Transverse colon (tissue), 4 donors: ENCODE measurements at regions not wholly inside any gene's neighbourhood (a gene's known extent, or its start where the extent isn't known, plus 50 kb on each side); places are given as distances from the start of the nearest gene placed in this dataset.

ENCODE experiments used
- DNase-seq: peaks from one replicate; pipeline ENCODE4 v3.0.0-alpha.2; 2019
- H3K27ac ChIP-seq, 4 donors: fragments of 200-600 bp; sonication (generic); 2 replicates each; pipeline ENCODE4 v1.5.1; 2016 to 2018; ENCODE audit warnings: inconsistent platforms in 4 of 4
- H3K27me3 ChIP-seq: fragments of 200-600 bp; sonication (generic); 2 replicates; pipeline ENCODE4 v1.5.1; 2017; ENCODE audit warnings: inconsistent platforms
- H3K36me3 ChIP-seq, 4 donors: fragments of 200-600 bp; sonication (generic); 2 replicates each; pipeline ENCODE4 v1.5.1; 2017 to 2019; ENCODE audit warnings: inconsistent platforms in 4 of 4
- H3K4me1 ChIP-seq, 4 donors: fragments of 200-600 bp; sonication (generic); 2 replicates each; pipeline ENCODE4 v1.5.1; 2017 to 2020; ENCODE audit warnings: inconsistent platforms in 4 of 4
- H3K4me3 ChIP-seq, 4 donors: fragments of 200-600 bp; sonication (generic); 1 replicate in 1 of 4; 2 replicates in 3 of 4; pipeline versions ENCODE4 v1.5.1 to v1.6.1; 2017 to 2019; ENCODE audit warnings: inconsistent platforms in 4 of 4
- H3K9me3 ChIP-seq, 2 donors: fragments of 200-600 bp; sonication (generic); 2 replicates each; pipeline ENCODE4 v1.5.1; 2017 to 2019; ENCODE audit warnings: inconsistent platforms in 2 of 2
- CTCF ChIP-seq, 5 experiments: fragments of 200-600 bp in 3 of 5; fragments of 450-650 bp in 2 of 5; sonication (generic) in 3 of 5; IDR thresholded peaks; 1 replicate in 2 of 5; 2 replicates in 3 of 5; pipeline ENCODE4 v1.5.1; 2016 to 2017; ENCODE audit warnings: antibody characterized with exemption in 5 of 5, inconsistent platforms in 3 of 5, mild to moderate bottlenecking in 2 of 5, moderate library complexity in 1 of 5
- EP300 ChIP-seq: sonication (generic); formaldehyde crosslinking; IDR thresholded peaks from one replicate; pipeline ENCODE4 v1.6.1; 2017; ENCODE audit warnings: antibody characterized with exemption, low read depth
- POLR2A ChIP-seq: fragments of 450-650 bp; IDR thresholded peaks from one replicate; pipeline ENCODE4 v1.6.1; 2016; ENCODE audit warnings: antibody characterized with exemption, mild to moderate bottlenecking, moderate library complexity
- POLR2AphosphoS5 ChIP-seq, 3 donors: sonication (generic); formaldehyde crosslinking; IDR thresholded peaks; one replicate each; pipeline ENCODE4 v1.6.1; 2016; ENCODE audit warnings: antibody characterized with exemption in 3 of 3
- WGBS, 2 donors: methylation state at CpG; one replicate each; pipeline ENCODE4 v1.1.5; 2018; ENCODE audit warnings: low coverage in 1 of 2; 5-methylcytosine and 5-hydroxymethylcytosine counted together
- in situ Hi-C, 4 donors: fragments of 200-750 bp; cut with MboI; loops; one replicate each; pipeline versions ENCODE4 v1.15.0 to v1.15.1; 2017; ENCODE audit warnings: low sequenced_read_pairs in 3 of 4, low pct_ligation_motif_present in 1 of 4, low pct_unique_long_range_greater_than_20kb in 1 of 4
- intact Hi-C: fragments of 100-400 bp; cut with DNase I; formaldehyde crosslinking; loops from one replicate; pipeline ENCODE4 v1.15.1; 2023; ENCODE audit warnings: low total_unique reads

- no peak overlapping the region for H3K27ac ChIP-seq
Observed at GRCh38 chr16:26196802-26197201, 505.0 kb downstream of the HS3ST4 start.

GRCh38 chr16:26197707-26198106, 505.9 kb downstream of the HS3ST4 start:
- Histone ChIP-seq H3K4me1 (no peaks in the 10 kb centered on the region), H3K27me3 (no peaks in the 10 kb centered on the region), H3K36me3 (no peaks in the 10 kb centered on the region), H3K4me3 (no peak overlapping the region), H3K27ac (no peak overlapping the region), H3K9me3 (no peaks in the 10 kb centered on the region)
- DNase-seq = no peak
- WGBS, 2 donors = 42 to 60% methylated on average over 2 to 4 of the region's 4 CpGs
- intact Hi-C loops = no loop called here
- in situ Hi-C loops = no loop called here
- TF ChIP-seq POLR2AphosphoS5 (IDR thresholded peaks at IDR 0.05) (no peak), POLR2A (no peak), CTCF (IDR thresholded peaks at IDR 0.05) (no peak), EP300 (no peak)

More at GRCh38 chr16:26196802-26197201, 505.0 kb downstream of the HS3ST4 start:
- WGBS, 2 donors = 25 to 37% methylated on average over 2 of the region's 2 CpGs
- Histone ChIP-seq H3K4me3 (no peak overlapping the region), H3K4me1 (no peaks in the 10 kb centered on the region), H3K36me3 (no peaks in the 10 kb centered on the region), H3K27me3 (no peaks in the 10 kb centered on the region), H3K9me3 (no peaks in the 10 kb centered on the region)
- intact Hi-C loops (no loop called here), in situ Hi-C loops (no loop called here)
- TF ChIP-seq POLR2AphosphoS5 (IDR thresholded peaks at IDR 0.05) = no peak
- no peak for TF ChIP-seq CTCF (IDR thresholded peaks at IDR 0.05)
- TF ChIP-seq EP300 = no peak
- TF ChIP-seq POLR2A = no peak
- no peak for DNase-seq

GRCh38 chr16:26198221-26198620, 506.5 kb downstream of the HS3ST4 start:
- Histone ChIP-seq H3K36me3 (no peaks in the 10 kb centered on the region), H3K9me3 (no peaks in the 10 kb centered on the region), H3K4me1 (no peaks in the 10 kb centered on the region), H3K27me3 (no peaks in the 10 kb centered on the region), H3K27ac (no peak overlapping the region), H3K4me3 (no peak overlapping the region)
- TF ChIP-seq POLR2A (no peak), CTCF (IDR thresholded peaks at IDR 0.05) (no peak), EP300 (no peak), POLR2AphosphoS5 (IDR thresholded peaks at IDR 0.05) (no peak)
- intact Hi-C loops (no loop called here), in situ Hi-C loops (no loop called here)
- DNase-seq = no peak
- WGBS, 2 donors = 45 to 50% methylated on average over 2 to 5 of the region's 5 CpGs

- Histone ChIP-seq H3K36me3 (no peaks in the 10 kb centered on the region), H3K4me1 (no peaks in the 10 kb centered on the region), H3K27me3 (no peaks in the 10 kb centered on the region), H3K4me3 (no peak overlapping the region), H3K9me3 (peaks cover 0 to 3% of the 10 kb centered on the region in 2 donors), H3K27ac (no peak overlapping the region)
- in situ Hi-C loops (no loop called here), intact Hi-C loops (no loop called here)
- DNase-seq = no peak
- WGBS, 2 donors = 65 to 74% methylated on average over 5 to 7 of the region's 7 CpGs
- TF ChIP-seq EP300 (no peak), POLR2A (no peak)
Observed at GRCh38 chr16:26204138-26204537, 512.4 kb downstream of the HS3ST4 start.

GRCh38 chr16:26211542-26211941, 519.8 kb downstream of the HS3ST4 start:
- Histone ChIP-seq H3K4me3 (no peak overlapping the region), H3K27ac (no peak overlapping the region), H3K27me3 (no peaks in the 10 kb centered on the region), H3K4me1 (no peaks in the 10 kb centered on the region), H3K36me3 (no peaks in the 10 kb centered on the region), H3K9me3 (peaks cover 0 to 3% of the 10 kb centered on the region in 2 donors)
- WGBS, 2 donors = 43% methylated on average over 4 of the region's 4 CpGs; no CpG with 5 or more reads in 1 of the 2 donors
- no peak for DNase-seq
- in situ Hi-C loops = no loop called here
- intact Hi-C loops = no loop called here
- TF ChIP-seq POLR2A = no peak
- no peak for TF ChIP-seq POLR2AphosphoS5 (IDR thresholded peaks at IDR 0.05)
- no peak for TF ChIP-seq CTCF (IDR thresholded peaks at IDR 0.05)
- TF ChIP-seq EP300 = no peak
